GM21390 (cell line): ENCODE measurements at regions not wholly inside any gene's neighbourhood (a gene's known extent, or its start where the extent isn't known, plus 50 kb on each side); places are given as distances from the start of the nearest gene placed in this dataset.

ENCODE experiments used
- ATAC-seq: cut with Tn5 transposase; IDR thresholded peaks from one replicate; pipeline ENCODE4 v1.9.1; 2021; ENCODE audit not compliant: unreplicated experiment

DNA sequence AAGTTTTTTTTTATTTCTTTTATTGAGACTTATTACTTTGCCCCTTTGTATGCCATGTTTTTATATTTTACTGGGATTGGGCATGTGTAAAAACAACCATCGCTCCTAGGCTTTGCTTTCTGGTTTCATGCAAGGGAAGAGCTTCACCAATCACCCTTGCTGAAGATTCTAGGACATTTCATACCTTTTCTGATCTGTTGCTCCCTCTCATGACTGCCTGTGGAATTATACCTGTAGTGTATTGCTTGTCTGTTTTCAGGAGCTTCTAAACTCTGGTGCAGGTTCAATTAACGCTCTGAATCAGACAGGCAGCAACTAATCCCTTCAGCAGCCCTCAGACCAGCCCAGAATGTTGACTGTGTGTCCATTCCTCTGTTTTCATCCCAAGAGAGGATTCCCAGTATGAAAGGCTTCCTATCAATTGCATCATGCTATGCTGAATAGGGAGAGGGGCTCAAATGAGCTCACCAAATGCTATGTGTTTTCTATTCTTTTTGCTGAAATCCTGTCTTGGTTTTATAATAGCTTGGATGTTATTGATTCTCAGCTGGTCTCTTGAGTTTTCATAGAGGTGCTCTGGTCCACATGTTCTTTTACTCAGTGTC, 572.9 kb upstream of the CDH6 start:
- no peak for ATAC-seq

DNA sequence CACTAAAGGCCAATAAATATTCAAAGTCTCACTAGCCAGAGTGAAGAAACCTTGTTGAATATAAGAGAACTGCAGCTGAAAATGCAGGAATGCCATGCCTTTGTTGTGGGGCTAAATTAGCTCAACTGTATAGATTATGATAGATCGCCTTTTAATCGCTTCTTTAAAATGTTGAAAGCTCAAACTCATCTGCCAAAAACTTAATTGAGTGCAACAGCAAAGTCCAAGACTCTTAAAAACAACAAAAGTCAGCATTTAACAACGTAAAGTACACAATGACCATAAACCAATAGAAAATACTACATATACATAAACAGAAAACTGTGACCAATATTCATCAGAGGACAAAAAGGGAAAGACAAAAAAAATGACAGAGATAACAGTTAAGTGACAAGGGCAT, 585.0 kb upstream of the CDH6 start:
- no peak for ATAC-seq

DNA sequence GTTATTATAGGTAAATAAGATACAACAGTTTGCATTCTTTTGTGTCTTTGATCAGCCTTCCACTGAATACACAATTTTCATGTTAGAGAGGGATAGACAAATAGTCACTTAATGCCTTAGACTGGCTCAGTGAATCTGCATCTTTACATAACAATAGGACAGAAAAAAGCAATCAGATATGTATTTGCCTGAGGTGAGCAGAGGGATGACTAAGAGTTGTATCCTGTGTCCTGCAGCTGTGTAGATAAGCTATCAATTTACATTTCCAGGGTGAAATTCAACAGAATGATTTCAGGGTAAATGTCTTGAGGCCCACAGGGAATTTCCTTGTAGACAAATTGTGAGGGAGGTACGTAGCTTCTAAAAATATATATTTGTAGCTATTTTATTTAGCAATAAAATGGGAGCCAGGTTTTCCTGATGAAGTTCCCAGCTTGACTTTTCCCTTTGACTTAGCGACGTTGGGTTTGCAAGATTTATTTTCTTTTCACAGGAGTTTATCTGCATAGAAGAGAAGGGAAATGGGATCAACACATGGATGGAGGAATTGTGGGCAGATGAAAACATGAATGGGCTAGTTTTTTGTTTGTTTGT, 586.1 kb upstream of the CDH6 start:
- no peak for ATAC-seq

DNA sequence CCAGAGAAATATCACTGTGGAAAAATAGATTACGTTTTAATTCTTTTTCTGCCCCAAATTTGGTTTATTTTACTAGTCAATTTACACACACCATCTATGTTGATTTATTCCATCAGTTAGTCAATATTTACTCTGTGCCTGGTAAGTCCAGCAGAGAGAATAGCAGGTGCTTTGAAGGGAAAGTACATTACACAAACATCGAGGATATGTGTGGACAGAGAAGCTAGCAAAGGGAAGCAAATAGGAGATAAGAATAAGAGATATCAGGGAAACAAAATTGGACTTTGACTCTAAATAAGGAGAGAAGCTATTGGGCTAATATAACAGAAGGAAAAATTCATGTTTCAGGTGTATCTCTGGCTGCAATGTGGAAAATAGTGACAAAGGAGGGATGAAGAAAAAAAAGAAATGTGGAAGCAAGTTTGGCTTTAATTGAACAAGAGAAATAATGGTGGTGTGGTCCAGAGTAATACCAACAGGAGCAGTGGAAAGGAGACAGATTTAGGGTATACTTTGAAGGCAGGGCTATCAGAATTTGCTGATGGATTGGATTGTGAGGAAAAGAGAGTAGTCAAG, 587.7 kb upstream of the CDH6 start:
- ATAC-seq, result no peak

DNA sequence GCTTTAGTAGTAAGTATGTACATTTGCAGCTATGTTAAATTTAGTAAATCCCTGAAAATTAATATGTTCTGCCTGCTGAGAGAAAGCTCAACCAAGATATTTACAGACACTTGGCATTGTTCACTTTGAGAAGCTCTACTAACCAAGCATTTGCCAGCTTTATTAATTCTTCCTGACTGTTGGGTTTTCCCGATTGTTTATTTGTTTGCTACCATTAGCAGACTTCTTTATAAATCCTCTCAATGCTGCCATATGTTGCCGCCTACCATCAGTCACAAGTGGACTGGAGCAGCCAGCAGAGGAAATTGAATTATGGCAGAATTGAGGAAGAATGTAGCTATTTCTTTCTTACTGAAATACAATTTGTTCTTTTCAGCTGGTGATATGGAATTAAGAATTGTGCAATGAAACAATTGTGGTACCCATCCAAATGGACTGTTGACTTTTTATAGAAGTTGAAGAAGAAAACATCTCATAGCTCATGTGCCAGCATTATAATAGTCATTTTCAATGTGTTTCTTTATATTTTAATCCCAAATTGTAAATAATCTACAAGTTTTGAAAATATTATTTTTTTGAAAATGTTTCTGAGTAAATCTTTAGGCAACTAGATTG, 588.7 kb upstream of the CDH6 start:
- no peak for ATAC-seq

DNA sequence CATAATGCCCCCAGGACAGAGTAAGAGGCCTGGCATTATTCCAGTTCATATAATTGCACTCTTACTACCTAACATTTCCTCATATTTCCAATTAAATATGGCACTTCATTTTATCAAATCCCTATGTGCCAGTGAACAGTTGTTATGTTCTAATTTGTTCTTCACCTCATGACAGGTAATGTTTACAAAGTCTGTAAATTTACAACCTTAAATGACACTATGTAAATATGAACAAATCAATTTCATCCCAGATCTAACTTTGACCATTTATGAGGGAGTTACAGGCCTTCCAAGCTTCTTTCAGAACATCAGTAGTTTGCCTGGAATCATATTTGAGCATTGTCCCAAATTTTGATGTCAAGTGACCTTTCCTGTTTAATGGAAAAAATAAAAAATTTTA, 592.6 kb upstream of the CDH6 start:
- no peak for ATAC-seq

DNA sequence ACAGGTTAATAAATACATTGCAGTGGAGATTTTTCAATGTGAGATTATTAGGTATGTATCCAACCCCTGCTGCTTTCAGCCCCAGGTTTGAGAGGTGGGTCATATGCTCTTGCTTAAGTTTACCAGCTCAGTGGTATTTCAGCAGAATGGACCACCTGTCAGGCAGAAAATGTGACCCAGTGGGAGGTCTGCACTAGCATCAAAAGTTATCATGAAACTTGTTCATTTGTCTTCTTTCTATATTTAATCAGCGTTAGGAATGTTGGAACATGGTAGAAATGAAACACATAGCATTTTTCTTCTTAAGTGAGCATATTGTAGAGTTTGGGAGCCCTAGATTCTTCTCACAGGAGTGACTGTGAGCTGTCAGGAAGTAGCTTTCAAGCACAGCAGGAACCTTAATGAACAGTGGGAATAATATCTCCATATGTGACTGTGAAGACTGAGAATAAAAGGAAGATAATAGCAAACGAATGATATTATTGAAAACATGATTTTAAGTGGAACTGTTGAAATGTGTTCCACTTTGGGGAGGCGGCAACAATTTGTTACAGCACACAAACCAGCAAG, 596.9 kb upstream of the CDH6 start:
- ATAC-seq, result no peak

DNA sequence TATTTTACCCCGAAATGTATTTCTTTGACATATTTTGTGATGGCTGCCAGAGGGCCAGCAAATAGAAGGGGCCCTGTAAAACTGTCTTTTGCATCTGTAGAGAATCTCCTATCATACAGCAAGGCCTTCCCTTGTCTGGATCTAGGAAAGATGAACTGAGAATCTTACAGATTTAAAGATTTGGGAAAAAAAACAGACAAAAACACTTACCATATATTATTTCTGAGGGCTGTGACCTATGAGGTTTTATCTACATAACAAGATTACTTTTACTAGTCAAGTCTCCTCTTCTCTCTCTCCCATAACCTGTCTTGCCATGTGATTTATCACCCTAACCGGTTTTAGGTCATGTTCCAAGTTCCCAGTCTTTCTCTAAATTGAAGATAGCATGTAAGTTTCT, 599.2 kb upstream of the CDH6 start:
- no peak for ATAC-seq

DNA sequence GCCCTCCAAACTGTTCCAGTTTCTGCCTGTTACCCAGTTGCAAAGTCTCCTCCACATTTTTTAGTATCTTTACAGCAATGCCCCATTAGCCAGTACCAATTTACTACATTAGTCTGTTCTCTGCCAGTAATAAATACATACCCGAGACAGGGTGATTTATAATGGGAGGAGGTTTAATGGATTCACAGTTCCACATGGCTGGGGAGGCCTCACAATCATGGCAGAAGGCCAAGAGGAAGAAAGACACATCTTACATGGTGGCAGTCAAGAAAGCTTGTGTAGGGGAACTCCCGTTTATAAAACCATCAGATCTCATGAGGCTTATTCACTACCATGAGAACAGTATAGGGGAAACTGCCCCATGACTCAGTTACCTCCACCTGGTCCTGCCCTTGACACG, 600.7 kb upstream of the CDH6 start:
- no peak for ATAC-seq

DNA sequence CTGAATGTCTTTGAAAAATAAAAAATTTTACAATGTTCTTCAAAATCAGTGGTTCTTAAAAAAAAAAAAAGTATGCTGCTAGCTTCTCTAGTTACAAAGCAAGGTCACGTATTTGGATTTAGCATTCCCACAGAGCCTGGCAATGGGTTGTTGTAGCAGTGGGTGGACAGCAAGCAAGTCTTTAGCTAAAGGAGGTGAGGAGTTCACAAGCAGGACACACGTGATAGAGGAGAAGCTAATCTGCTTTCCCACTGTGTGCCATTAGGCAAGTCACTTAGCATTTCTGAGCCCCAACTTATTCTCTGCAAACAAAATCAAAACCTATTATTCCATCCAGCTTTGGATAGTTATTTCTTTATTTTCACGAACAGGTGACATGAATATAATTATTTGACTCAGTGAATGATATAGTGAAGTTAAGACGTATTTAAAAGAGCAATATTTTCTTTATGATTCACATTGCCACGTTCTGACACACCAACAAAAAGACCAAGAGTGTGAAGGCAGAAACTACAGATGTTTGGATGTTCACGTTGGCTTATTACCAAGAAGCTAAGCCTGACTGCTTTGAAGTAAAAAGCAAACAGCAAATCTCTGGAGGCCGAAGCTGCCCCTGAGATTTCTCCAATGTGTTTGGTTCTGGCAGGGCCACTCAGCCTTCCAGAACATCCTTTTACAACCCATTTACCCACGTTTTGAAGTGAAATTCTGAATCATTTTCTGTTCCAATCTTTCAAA, 612.1 kb upstream of the CDH6 start:
- ATAC-seq, result no peak

DNA sequence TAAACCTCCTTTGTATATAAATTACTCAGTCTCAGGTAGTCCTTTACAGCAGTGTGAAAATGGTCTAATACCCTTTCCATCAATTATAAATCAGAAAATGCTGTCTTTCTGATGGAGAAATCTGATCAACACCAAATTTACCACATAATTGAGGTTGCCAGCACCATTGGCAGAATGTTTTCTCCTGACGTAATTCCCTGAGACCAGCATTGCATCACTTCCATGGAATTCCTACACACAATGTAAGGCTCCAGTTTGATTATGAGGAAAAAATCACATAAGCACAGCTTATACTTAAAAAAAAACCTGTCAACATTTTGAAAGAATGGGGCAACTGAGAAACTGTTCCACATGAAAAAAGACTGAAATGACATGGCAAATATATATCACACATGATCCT, 618.7 kb upstream of the CDH6 start:
- ATAC-seq, result no peak

DNA sequence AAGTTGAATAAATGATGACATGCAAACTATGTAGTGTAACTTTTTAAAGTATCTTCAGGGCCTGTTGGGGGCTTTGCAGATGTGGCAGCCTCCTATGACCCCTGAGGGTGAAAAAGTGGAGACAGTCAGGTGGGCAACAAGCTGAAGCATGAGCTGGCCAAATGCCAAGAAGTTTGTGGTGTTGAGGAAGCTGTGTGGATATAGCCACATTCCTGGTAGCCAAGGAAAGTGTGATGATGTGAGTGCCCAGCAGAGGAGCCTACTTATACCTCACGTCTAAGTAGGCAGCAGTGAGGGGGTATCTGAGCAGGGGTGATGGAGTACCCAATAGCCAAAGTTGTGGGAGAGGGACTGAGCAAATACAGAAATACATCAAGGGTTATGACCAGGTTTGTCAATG, 621.2 kb upstream of the CDH6 start:
- no peak for ATAC-seq

DNA sequence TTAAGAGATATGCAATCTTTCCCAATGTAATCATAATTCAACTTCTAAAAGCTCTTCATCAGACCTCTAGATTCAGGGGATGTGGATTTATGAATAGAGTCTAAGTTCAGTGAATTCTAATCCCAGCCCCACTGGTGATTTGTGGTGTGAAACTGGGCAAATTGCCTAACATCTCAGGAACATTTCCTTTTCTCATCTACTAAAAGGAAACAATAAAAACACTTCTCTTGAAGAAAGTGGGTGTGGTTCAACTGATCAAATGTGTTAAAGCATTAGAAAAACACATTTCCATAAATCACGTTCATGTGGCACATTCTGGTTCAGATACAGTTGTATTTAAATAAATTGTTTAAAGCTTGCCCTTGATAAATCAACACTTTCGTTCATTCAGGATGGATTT, 631.7 kb upstream of the CDH6 start:
- no peak for ATAC-seq

DNA sequence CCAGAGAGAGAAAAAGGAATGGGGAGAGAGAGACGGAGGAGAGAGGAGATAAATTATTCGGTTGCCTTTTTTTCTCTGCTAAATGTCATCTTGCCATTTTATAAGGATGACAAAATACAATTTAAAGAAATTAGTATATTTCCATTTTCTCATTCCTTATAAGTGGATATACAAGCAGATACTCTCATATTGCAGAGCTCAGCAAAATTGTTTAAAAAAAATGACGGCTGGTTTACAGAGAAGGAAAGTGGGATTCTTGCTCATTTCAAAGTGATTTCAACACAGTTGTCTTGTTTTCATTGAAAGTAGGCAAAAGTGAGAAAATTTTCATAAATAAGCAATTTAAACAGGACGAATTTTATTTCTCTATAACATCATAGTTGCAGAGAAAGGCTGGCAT, 641.9 kb upstream of the CDH6 start:
- ATAC-seq, result no peak

DNA sequence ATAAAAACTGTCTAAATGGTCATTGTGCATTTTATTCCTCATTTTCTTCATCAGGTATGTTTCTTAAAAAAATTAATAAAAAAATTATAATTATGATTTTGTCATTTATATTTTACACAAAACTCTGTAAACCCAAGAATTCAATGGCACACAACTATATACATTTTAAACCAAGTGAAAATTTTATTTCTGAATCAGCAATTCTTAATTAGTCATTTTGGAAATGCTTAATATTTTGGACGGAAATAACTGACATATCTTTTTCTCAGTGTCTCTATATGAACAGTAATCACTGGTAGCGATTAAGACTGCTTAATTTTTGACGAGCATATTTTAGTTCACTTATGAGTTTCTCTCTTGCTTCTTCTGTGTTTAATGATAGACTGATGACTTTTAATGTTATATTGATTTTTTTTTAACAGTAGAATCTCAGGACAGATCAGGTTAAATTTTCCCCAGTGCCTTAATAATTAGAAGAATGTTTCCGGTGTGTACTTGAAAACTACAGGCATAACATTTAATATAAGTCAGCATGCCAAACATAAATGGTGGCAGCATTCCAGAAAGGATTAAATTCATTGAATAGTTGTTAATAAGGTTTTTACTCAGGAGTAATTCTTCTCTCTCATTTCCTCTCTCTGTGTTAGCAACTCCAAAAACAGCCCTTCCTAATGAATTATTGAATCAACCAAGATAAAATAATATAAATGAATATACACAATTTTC, 644.7 kb upstream of the CDH6 start:
- ATAC-seq, result no peak

DNA sequence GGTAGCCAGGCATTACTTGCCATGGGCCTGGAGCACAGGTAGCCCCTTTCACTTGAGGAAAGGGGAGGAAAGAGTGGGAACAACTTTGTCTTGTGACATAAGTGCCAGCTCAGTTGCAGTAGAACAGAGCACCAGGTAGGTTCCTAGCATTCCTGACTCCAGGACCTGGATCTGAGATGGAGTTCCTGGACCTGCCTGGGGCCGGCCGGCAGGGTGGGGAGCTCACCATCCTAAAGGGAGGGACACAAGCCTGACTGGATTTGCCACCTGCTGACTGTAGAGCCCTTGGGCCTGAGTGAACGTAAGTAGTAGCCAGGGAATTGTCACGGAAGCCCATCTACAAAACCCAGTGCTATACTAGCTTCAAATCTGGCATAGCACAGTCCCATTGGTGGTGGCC, 653.3 kb upstream of the CDH6 start:
- no peak for ATAC-seq

DNA sequence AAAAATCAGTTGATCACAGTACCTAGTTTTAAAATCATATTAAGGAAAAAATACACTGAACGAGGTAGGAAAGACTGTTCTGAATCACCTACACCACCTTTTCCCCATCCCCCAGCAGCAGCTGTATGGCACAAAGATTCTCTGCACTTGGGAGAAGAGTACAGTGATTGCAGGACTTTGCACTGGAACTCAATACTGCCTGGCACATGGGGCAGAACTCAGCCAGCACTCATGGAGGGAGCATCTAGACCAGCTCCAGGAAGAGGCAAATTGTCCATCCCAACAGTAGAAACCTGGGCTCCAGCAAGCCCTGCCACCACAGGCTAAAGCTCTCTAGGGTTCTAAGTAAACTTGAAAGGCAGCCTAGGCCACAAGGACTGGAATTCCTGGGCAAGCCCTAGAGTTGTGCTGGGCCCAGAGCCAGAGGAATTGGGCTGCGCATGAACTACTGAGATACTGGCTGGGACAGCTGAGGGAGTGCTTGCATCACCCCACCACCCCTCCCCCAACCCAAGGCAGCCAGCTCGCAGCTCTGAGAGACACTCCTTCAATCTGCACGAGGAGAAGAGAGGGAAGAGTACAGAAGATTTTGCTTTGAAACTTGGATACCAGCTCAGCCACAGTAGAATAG, 654.4 kb upstream of the CDH6 start:
- ATAC-seq, result no peak

DNA sequence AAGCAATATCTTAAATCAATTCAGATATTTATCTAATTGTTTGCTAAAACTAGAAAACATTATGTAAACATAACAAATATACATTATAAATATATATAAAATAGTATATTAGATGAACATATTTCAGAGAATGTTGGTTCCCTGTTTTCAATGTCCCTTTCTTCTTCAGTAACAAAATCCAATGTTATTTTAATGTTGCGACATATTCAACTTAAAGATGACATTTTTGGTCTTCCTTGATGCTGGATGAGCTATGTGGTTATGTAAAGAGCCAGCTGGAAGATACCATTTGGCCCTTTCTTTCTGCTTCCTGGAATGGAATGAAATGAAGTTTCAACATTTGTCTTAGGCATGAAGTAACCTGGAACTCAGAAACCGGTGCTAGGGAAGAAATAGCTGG, 668.1 kb upstream of the CDH6 start:
- ATAC-seq, result no peak

DNA sequence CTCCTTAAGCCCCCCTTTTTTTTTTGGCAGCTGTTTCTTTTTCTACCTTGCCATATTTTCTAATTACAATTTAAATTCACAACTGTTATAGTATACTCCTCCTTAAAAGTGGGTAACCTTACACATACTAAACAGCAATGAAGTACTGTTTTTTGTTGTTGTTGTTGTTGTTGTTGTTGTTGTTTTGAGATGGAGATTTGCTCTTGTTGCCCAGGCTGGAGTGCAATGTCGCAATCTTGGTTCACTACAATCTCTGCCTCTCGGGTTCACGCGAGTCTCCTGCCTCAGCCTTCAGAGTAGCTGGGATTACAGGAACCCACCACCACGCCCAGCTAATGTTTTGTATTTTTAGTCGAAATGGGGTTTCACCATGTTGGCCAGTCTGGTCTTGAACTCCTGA, 669.1 kb upstream of the CDH6 start:
- ATAC-seq, result no peak

DNA sequence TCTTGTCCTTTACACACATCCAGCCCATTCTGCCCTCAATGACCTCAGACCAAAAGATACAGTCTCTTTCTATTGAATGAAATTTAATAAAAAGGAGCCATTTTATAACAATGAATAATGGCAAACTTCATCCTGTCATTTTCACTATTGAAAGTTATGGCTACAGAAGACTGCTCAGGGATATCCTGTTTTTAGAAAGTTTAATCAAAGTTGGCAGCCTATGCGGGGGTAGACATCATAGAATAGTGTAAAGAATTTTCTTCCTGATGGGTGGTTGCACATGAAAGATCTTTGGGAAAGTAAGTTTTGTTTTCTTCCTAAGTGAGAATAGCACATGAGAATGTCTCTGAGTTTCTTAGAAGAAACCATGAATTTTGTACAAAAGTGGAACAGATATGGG, 670.4 kb upstream of the CDH6 start:
- ATAC-seq, result no peak
